ENCODE measurements at regions not wholly inside any gene's neighbourhood (a gene's known extent, or its start where the extent isn't known, plus 50 kb on each side); places are given as distances from the start of the nearest gene placed in this dataset.

DNA sequence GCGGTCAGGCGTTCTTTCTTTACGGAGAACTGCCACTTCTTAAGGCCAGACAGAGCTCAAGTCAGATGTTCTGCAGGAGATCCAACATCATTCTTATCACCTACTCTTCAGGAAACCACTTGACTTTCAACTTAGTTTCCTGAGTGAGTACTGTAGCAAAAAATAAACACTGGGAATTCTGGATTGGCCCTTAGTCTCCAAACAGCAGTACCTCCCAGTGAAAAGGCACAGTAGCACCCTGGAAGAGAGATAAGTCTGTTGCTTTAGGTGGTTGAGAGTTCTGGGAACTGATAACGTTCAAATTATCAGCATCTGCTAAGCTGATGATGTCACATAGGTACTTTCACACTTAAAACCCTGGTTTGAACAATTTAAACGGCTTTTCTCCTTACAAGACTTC lies 971.8 kb upstream of the TENM4 start:
- H3K79me2 ChIP-seq (ENCODE audit: insufficient read depth, low read length): no peaks in the 10 kb centered on the region
- no peaks in the 10 kb centered on the region for H3K9me2 ChIP-seq (ENCODE audit: low read depth, low read length)
- no peaks in the 10 kb centered on the region for H3F3A ChIP-seq (ENCODE audit: insufficient read depth, low read length)
- H3K4me3 ChIP-seq (ENCODE audit: low read depth, low read length, poor library complexity, severe bottlenecking): no peak overlapping the region
- H4K20me1 ChIP-seq (ENCODE audit: insufficient read depth, low read length): no peaks in the 10 kb centered on the region
- H3K4me2 ChIP-seq (ENCODE audit: low read length): no peak overlapping the region
- no peaks in the 10 kb centered on the region for H3K4me1 ChIP-seq (ENCODE audit: insufficient read depth, low read length, severe bottlenecking)
- H3K9me3 ChIP-seq (ENCODE audit: low read length): no peaks in the 10 kb centered on the region
- H2AFZ ChIP-seq (ENCODE audit: low read length): no peak overlapping the region
- H3K9ac ChIP-seq (ENCODE audit: low read length): no peak overlapping the region
- no peaks in the 10 kb centered on the region for H3K36me3 ChIP-seq (ENCODE audit: insufficient read depth, low read length)
- H3K27ac ChIP-seq (ENCODE audit: low read depth, low read length, poor library complexity, severe bottlenecking): no peak overlapping the region
- H3K27me3 ChIP-seq (ENCODE audit: insufficient read depth, low read length): no peaks in the 10 kb centered on the region
- TF ChIP-seq, protein P1, sequence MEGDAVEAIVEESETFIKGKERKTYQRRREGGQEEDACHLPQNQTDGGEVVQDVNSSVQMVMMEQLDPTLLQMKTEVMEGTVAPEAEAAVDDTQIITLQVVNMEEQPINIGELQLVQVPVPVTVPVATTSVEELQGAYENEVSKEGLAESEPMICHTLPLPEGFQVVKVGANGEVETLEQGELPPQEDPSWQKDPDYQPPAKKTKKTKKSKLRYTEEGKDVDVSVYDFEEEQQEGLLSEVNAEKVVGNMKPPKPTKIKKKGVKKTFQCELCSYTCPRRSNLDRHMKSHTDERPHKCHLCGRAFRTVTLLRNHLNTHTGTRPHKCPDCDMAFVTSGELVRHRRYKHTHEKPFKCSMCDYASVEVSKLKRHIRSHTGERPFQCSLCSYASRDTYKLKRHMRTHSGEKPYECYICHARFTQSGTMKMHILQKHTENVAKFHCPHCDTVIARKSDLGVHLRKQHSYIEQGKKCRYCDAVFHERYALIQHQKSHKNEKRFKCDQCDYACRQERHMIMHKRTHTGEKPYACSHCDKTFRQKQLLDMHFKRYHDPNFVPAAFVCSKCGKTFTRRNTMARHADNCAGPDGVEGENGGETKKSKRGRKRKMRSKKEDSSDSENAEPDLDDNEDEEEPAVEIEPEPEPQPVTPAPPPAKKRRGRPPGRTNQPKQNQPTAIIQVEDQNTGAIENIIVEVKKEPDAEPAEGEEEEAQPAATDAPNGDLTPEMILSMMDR (IDR thresholded peaks at IDR 0.05; ENCODE audit: low read length): no peak
- TF ChIP-seq EZH2 (IDR thresholded peaks at IDR 0.05; ENCODE audit: borderline replicate concordance, low read length): no peak

GRCh38 chr11:80393210-80393609 lies 952.4 kb upstream of the TENM4 start:
- Histone ChIP-seq H3K4me1 (ENCODE audit: insufficient read depth, low read length, severe bottlenecking) (no peaks in the 10 kb centered on the region), H3K27me3 (ENCODE audit: insufficient read depth, low read length) (no peaks in the 10 kb centered on the region), H3K36me3 (ENCODE audit: insufficient read depth, low read length) (no peaks in the 10 kb centered on the region), H3K9me2 (ENCODE audit: low read depth, low read length) (no peaks in the 10 kb centered on the region), H3K27ac (ENCODE audit: low read depth, low read length, poor library complexity, severe bottlenecking) (no peak overlapping the region), H3K9ac (ENCODE audit: low read length) (no peak overlapping the region), H3K4me2 (ENCODE audit: low read length) (no peak overlapping the region), H3F3A (ENCODE audit: insufficient read depth, low read length) (no peaks in the 10 kb centered on the region), H3K9me3 (ENCODE audit: low read length) (no peaks in the 10 kb centered on the region), H2AFZ (ENCODE audit: low read length) (no peak overlapping the region), H4K20me1 (ENCODE audit: insufficient read depth, low read length) (no peaks in the 10 kb centered on the region), H3K4me3 (ENCODE audit: low read depth, low read length, poor library complexity, severe bottlenecking) (no peak overlapping the region), H3K79me2 (ENCODE audit: insufficient read depth, low read length) (no peaks in the 10 kb centered on the region)
- TF ChIP-seq, protein P1 (IDR thresholded peaks at IDR 0.05; ENCODE audit: low read length): no peak
- no peak for TF ChIP-seq EZH2 (IDR thresholded peaks at IDR 0.05; ENCODE audit: borderline replicate concordance, low read length)

DNA sequence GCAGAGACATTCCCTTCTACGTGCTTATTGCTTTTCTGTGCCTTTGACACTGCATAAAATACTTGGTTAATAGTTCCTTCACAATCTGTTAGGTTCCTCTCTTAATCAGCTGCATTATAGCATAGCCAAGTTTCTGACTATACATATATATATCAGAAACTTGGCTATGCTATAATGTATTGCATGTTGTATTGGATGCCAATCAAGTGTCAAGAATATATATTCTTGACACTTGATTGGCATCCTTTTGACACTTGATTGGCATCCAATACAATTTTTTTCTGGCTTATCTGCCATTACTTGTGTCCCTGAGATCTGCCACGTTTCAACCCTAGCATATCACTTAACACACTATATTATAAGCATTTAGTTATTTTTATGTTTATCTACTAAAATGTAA lies 949.7 kb upstream of the TENM4 start:
- no peak overlapping the region for H3K4me2 ChIP-seq (ENCODE audit: low read length)
- no peak overlapping the region for H3K27ac ChIP-seq (ENCODE audit: low read depth, low read length, poor library complexity, severe bottlenecking)
- H3K36me3 ChIP-seq (ENCODE audit: insufficient read depth, low read length): no peaks in the 10 kb centered on the region
- no peaks in the 10 kb centered on the region for H3K4me1 ChIP-seq (ENCODE audit: insufficient read depth, low read length, severe bottlenecking)
- no peaks in the 10 kb centered on the region for H3K9me2 ChIP-seq (ENCODE audit: low read depth, low read length)
- no peaks in the 10 kb centered on the region for H3F3A ChIP-seq (ENCODE audit: insufficient read depth, low read length)
- TF ChIP-seq EZH2 (IDR thresholded peaks at IDR 0.05; ENCODE audit: borderline replicate concordance, low read length): no peak
- TF ChIP-seq, protein P1 (IDR thresholded peaks at IDR 0.05; ENCODE audit: low read length): no peak
- no peaks in the 10 kb centered on the region for H3K9me3 ChIP-seq (ENCODE audit: low read length)
- H4K20me1 ChIP-seq (ENCODE audit: insufficient read depth, low read length): no peaks in the 10 kb centered on the region
- H3K9ac ChIP-seq (ENCODE audit: low read length): no peak overlapping the region
- no peaks in the 10 kb centered on the region for H3K27me3 ChIP-seq (ENCODE audit: insufficient read depth, low read length)
- no peak overlapping the region for H3K4me3 ChIP-seq (ENCODE audit: low read depth, low read length, poor library complexity, severe bottlenecking)
- H2AFZ ChIP-seq (ENCODE audit: low read length): no peak overlapping the region
- H3K79me2 ChIP-seq (ENCODE audit: insufficient read depth, low read length): no peaks in the 10 kb centered on the region

All from OCI-LY1 (cell line).